Limb (tissue), 2 donors: ENCODE measurements at regions not wholly inside any gene's neighbourhood (a gene's known extent, or its start where the extent isn't known, plus 50 kb on each side); places are given as distances from the start of the nearest gene placed in this dataset.

Experiments
- DNase-seq, 2 donors: peaks; one replicate each; pipeline ENCODE4 v3.0.0-alpha.2; 2016; ENCODE audit errors: extremely low spot score in 2 of 2

DNA sequence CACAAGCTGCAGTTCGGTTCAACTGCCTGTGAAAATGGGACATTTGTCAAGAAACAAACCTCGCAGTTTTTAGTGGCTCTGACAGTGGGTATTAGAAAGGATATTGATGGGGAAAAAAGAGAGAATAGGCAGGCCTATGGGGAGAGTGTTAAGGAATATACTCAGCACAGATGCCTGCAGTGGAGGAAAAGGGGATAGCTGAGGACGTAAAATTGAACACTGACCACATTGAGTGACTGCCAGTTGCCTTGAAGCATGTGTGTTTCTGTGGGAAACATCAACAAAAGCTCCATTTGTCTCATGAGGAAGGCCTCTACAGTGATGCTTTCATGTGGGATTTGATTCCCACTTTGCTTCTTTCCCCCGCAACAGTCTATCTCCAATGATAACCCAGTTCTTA lies 1042.1 kb downstream of the TUSC7 start:
- no peak for DNase-seq

DNA sequence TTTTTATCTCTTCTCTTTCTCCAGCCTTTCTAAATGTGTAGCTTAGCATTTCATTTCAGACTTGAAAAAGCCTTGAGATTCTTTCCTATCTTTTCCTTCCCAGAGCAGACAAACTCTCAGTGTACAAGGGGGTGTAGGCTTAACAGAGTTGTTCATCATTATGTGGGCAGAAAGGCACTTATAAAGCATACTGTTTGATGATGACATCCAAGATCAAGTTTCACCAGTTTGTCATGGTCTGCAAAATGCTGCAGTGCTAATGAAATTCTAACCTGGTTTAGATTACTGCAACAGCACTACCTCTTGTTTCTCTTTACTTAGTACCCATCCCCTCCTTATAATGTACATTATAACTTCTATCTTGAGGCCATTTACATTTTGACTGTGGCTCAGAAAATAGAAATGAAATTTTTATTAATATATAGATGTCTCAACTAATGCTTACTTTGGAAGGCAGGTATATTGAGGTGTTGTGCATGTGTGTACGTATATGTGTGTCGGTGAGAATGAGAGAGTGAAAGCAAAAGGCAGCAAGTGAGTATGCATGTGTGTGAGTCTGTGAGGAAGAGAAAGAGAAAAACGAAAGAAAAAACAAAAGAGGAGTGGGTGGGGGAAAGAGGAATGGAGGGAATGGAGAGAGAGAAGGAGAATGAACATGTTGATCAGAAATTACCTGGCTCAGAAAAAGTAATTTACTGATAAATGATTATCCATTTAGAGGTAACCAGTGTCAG lies 1043.6 kb downstream of the TUSC7 start:
- no peak for DNase-seq

DNA sequence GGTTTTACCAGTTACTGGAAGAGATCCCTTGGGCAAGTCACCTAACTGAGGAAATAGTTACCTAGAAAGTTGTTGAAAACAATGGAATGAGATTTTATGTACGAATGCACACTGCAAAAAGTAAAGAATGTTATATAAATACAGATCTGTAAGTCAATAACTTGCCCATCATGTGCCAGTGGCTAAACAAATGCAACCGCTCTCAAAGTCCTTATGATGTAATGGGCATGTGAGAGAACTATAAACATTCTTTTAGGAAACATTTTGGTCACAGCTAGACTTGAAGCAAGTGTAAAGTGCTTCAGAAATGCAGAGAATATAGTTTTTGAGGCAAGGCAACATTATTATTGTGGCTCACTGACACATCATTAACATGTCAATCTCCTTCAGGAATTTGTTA lies 1044.5 kb downstream of the TUSC7 start:
- no peak for DNase-seq

DNA sequence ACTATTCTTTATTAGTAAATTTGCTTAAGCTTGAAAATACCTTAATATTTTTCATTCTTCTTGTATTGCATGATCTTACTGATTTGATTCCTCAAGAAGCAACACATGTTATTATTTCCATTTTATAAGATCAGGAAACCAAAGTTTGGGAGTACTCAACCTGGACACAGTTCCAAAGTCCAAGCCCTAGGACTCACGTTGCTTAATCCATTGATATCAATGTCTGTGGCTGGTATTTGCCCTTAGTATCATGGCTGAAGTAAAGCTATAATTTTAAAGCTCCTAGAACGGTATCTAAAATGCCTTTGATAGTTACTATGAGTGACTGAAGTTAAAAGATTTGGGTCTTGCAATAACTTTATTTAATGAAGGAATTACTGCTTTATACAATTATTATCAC lies 1045.3 kb downstream of the TUSC7 start:
- DNase-seq = no peak

DNA sequence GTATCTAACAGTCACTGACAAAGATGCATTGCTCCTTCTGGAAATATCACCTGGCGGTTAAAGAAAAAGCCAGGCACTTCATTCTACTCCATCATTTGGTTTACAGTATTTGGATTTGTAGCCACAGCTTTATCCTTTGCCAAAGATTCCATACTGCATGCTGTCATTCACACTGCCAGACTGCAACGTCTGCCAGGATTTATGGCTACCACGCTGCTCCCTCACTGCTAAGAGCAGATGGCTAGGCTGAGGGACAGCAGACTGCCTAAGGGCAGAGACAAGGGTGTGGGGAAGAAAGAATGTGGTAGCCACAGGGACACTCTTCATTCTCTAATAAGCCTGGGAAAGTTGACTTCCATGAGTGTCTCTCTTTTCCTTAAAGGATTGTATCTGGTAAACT lies 1047.0 kb downstream of the TUSC7 start:
- DNase-seq = no peak

DNA sequence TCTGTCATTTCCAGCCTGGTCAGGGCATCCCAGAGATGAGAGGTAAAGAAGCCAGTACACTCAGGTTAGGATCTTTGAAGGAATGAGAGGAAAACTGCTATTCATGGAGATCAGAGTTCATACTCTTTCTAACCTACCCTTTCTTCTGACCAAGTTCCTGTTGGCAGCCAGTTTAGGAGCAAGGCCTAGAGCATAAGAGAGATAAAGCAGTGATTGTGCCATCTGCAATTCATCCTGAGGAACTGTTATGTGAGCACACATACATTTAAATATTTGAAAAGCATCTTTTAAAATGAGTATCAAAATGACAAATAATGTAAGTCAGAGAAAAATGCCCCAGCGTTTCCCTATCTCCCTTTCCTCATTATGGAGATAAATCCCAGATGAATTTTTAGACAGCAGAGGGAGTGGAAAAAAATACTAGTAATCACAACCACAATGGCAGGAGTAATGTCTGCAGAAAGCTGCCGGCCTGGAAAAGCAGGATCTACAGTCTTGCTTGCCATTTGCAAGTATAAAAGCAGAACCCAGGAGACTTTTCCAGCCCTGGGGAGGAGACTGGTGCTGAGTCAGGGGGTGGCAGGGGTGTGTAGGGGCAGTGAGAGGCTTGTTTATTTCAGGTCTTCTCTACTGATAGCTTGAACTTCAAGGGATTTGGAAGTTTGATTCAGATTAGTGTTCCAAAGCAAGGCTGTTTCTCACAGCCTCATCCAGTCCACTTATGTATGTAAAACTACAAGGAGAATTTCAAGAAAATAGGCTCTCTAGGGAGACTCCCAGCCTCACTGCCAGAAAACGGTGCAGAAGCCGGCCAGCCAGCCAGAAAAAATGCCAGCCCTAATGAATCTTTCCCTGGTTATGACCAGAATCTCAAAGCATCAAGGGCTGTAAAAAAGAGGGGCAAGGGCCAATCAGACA lies 1052.4 kb downstream of the TUSC7 start:
- peak in 1 of 2 donors; percentile 30 for DNase-seq

DNA sequence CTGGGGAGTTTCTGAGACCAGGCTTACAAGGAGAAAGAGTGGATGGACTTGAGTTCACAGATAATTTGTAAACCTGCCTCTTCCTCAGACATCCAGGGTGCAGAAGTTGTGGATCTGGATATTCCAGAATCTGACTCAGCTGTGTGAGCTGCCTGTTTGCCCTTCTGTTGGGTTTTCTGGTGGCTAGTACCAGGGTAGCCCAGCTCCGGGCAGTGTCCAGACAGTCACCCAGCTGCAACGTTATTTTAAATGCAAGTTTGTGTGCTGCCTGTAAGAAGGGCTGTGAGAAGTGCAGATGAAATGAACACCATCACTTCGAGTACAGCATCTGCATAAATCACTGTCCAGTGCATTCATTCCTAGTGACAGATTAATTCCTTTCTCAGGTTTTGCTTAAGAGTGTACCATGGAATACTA lies 1053.0 kb downstream of the TUSC7 start:
- no peak for DNase-seq

DNA sequence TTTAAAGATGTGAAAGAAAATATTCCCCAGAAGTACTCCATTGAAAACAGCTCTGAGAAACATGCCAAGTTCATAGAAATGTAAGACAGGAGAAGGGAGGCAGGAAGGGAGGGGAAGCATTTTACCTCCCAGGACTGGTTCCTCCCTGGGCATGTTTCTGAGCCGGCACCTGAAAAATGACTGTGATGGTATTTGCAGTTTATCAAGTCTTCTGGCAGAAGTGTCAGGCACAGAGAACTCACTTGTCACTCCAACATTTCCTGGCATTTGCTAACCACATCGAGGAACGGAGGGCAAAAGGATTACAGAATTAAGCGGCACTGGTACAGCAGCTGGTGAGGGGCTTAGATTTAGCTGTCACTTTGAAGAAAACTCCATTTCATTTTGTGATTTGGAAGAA lies 1054.0 kb downstream of the TUSC7 start:
- peak in 1 of 2 donors; percentile 25 for DNase-seq

DNA sequence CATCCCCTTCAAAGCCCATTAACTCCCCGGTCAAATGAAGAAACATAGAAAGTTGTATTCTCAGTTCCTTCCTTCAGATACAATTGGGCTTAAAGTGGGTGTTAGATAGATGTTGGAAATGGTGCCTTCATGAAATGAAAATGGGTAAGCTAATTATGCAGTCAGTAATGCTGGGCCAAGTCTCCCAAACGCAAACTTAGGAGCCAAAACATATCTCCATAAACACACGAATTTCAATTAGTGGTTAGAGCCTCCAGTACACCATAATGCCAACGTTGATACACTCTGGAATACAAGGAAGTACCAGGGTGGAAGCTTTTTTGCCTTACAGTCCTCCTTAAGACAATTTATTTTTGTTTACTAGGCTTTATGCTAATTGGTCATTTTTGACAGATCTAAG lies 1059.0 kb downstream of the TUSC7 start:
- DNase-seq = no peak

DNA sequence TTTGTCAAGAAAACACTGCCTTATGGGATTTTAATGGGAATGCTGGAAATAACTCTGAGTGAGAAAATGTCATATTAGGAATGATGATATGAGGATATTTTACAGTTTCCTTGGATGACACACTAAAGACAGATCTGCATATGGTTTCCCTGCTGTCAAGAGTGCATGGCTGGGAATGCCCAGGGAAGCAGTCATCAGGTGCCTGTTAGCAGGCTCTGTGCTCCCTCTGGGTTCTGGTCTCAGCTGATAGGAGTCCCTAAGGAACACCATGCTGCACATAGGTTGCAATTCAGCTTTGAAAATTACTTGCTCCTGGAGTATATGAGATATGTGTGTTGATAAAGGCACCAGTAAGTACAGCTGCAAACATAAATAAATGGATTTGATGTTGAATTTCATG lies 1064.6 kb downstream of the TUSC7 start:
- no peak for DNase-seq

DNA sequence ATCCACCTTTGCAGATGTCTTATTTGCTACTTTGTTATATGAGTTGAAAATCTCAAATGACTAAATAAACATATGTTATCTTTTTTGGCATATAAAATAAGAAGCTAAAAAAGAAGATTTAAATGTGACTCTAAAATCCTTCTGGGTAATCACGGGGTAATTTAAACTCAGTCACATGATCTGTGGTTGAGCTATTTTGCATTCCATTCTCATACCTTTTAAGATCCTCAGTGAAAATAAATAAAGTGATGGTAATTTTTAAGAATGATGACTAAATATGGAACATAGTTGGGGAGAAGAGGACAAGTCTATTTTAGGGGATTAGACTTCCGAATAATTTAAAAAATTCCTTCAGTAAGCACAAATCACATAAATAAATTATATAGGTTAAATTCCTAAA lies 1076.8 kb downstream of the TUSC7 start:
- no peak for DNase-seq

DNA sequence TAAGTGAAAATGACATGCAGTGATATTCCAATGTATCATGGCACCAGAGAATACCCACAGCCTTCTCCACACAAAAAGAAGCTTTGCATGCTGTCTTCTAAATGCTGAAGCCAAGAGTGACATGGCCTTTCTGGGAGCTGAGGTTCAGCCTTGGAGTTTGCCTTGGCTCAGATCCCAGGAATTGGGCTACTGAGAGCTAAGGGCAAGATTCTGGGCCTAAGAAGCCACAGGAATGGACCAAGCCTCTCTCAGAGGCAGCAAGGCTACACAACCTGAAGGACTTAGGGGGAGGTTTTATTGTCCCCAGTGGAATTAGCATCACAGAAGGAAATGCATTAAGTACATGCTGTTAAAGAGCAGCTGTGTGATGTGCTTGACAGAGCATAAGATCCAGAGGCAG lies 1078.5 kb downstream of the TUSC7 start:
- DNase-seq = peak in 1 of 2 donors; percentile 34

DNA sequence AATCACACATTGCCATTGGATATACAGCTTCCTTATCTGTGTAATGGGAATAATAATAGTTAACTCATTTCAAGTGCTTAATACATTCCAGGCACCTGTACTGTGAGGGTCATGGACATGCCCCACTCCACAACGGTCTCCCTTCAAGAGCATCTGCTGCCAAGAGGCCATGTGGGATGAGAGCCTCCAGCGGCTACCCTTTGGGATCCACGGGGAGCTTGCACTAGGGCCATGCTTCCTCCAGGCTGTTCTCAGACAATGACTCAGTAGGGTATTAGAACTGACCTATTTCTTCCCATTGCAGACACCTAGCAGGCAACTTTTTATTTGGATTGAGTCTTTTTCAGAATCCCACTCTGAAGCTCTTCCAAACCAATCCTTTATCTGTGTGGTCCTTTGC lies 1078.9 kb downstream of the TUSC7 start:
- DNase-seq = no peak

DNA sequence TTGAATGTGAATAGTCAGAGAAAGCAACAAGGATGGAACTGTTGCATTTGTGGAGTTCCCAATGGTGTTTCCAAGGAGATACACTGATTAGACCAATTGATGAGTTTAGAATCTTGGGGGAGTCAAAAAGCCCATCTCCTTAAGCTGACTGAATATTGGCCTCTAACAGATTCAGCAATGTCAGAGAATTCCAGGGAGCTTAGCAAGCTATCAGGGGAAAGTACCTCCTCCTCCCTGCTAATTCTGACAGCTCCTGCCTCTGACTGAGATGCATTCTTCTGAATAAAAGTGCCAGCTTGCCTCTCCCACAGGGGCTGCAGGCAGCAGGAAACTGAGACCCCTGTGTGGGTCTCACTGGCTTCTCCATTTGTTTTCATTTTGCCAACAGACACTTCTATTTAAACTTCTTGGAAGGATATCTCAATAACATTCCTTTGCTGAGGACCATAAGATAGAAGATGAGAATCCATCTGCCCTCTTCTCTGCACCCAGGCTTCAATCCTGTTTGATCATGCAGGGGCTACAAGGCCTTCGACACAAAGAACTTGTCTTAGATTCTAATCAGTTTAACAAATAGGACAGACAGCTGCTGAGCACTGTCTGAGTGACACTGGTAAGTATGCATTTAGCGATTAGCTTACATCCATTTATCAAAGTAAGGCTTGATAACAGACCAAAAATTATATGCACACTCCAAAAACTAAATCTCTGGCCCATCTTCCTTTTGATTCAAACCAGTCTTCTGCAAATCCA lies 1080.8 kb downstream of the TUSC7 start:
- DNase-seq = no peak

DNA sequence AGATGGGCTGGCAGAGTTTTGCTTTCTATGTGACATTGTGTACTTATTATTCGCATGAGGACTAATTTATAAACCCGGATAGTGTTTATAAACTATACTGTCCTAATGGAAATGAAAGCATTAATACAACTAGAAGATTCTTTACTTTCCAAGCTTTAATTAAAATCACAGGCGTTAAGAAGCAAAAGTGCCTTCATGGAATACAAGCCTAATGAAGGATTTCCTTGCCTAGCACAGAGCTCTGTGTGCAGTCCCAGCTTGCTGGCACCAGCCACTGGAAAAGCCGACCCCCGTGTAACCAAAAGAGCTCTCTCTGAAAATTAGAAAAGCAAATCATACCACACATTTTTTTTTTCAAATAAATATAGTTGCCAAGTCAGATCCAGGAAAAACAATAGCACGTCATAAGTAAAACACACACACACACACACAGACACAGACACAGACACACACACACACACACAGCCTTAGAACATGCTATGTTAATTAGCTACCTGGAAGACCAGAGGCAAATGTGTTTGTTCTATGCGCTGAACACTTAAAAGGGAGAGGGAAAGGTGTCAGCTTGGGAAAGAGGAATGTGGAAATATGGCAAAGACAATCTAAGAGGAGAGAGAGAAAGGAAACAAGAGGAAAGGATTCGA lies 1084.2 kb downstream of the TUSC7 start:
- DNase-seq = no peak

DNA sequence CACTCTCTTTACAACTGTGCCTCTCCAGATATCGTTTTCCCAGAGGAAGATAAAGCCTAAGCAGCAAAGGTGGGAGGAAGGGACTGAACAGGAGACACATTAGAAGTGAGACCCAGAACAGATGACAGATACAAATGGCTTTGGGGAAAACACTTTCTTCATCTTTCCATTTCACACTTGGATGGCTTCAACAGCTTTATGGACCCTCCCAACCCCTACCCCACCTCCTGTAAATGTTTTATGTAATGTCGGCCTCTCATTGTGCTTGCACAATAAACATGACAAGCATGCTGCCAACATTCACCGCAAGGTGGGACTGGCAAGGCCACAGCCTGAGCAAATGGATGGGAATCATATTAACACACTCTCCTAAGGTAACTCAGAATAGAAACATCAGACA lies 1088.6 kb downstream of the TUSC7 start:
- no peak for DNase-seq

DNA sequence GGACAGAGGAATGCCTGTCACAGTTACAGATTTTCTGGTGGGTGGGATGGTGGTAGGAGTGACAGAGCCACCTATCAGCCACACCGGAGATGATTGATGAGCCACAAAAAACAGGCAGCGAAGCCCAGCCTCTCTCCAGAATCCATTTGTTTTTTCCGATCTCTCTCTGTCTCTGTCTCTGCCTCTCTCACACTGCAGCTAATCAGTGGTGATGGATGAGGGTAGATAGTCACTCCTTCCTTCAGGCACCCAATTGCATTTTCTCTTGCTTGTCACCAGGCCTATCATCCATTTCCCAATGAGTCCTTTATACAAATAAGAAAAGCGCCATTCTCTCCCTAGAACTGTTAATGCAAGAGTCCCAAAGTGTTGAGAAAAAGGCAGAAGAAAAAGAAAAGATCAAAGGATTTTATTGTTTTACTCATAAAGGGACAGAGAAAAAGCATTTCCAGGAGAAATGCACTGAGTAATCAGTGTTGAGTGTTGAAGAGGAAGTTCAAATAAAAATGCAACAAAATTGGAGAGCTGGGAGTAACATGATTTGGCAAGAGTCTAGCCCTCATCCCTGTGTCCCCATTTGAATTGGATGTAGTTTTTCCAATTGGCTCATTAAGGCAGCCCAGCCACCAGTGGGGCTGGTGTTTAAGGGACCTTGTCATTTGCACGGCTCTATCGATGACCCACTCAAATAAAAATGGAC lies 1089.3 kb downstream of the TUSC7 start:
- no peak for DNase-seq

DNA sequence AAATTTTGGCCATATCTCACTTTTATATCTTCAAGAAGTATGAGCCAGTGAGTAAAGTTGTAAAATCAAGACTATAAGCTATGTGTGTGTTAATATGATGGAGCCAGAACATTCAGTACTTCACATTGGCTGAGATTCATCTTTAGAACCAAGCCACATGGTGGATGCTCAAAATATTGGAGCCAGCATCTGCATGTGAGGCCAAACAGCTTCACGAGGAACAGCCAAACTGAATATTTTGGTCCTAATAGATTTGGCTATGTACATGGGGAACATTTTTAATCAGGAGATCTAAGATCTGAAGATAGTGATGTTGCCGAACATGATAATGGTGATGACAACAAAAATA lies 1089.8 kb downstream of the TUSC7 start:
- DNase-seq = no peak

DNA sequence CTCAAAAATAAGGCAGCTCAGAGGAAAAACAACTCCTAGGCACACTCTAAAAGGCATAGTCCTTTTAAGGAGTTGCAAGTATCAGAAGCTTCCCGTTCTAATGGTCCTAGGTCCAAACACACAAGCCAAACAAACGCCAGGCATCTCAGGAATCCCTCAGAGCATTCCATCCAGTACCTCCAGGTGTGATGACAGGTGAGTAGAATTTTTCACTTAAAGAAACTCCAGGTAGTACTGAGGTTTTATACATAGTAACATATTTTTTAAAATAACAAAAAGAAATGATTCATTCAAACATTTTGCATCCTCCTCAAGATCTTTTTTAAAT lies 1092.3 kb downstream of the TUSC7 start:
- no peak for DNase-seq

DNA sequence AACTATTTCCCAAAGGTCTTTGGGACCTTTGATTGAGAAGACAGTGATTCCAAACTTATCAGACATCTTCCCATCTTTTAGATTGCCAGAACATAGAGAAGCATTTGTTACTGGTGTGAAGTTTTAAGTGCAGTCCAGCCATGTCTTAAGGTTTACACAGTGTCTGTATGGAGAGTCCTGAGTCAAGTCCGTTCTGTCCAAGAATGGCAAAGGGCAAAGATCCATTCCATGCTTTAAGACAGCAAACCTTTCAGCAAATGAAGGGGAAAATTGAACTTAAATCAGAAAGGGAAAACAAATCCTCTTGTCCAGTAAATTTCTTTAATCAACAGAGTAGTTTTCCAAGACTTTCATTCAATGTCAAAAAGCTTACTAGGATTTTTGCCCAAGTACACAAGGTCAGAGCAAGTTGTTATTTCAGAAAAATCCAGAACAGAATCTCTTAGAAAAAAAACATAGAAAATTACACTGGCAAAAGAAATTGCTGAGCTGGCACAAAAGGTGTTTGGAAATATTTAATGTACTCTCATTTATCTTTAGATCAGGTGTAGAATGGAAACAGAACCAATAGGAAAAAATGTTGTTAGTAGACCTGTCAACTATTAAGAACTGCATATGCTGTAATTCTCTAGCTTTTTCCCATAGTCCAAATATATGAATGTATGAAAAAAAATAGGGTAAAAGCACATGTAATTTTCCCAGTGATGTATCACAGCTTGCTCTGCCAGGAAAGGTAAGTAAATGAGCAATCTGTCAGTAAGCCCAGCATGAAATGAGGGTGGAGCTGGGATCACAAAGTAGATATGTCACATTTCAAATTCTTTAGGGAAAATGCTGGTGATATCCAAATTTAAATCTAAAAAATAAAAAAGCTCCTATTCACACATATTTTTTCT lies 1099.9 kb downstream of the TUSC7 start:
- DNase-seq = no peak
